Stimulated activated CD4-positive, alpha-beta T cell treated with anti-CD3 and anti-CD28 coated beads, Interleukin-15, amount 100 ng/mL, for 48 hours (primary cell): ENCODE measurements at regions not wholly inside any gene's neighbourhood (a gene's known extent, or its start where the extent isn't known, plus 50 kb on each side); places are given as distances from the start of the nearest gene placed in this dataset.
"Not testable (repeated sequence)": the region's sequence is repeated elsewhere in the genome, so short reads cannot be mapped to it uniquely, and the experiment has no call there.

ENCODE experiments used
- DNase-seq, 2 donors: peaks; one replicate each; pipeline ENCODE4 v3.0.0-alpha.2; 2020; ENCODE audit warnings: low read depth in 2 of 2

- DNase-seq: no peak
Observed at GRCh38 chr10:124183617-124184016, 90.2 kb upstream of the CHST15 start.

GRCh38 chr10:124182088-124182541 lies 88.7 kb upstream of the CHST15 start:
- no peak for DNase-seq

GRCh38 chr10:124181656-124182055 lies 88.3 kb upstream of the CHST15 start:
- no peak for DNase-seq

- DNase-seq: peak in 1 of 2 donors; percentile 4
Observed at GRCh38 chr10:124180947-124181549, 87.7 kb upstream of the CHST15 start.

GRCh38 chr10:124180044-124180745 lies 86.8 kb upstream of the CHST15 start:
- DNase-seq: no peak

GRCh38 chr10:124179308-124180043 lies 86.1 kb upstream of the CHST15 start:
- DNase-seq: no peak

GRCh38 chr10:124177180-124177518 lies 83.8 kb upstream of the CHST15 start:
- DNase-seq: no peak

GRCh38 chr10:124176349-124177179 lies 83.2 kb upstream of the CHST15 start:
- no peak for DNase-seq

- DNase-seq: no peak
Observed at GRCh38 chr10:124175701-124176348, 82.4 kb upstream of the CHST15 start.

GRCh38 chr10:124174673-124175645 lies 81.6 kb upstream of the CHST15 start:
- DNase-seq: no peak

- no peak for DNase-seq
Observed at GRCh38 chr10:124174071-124174566, 80.7 kb upstream of the CHST15 start.

GRCh38 chr10:124173298-124173900 lies 80.0 kb upstream of the CHST15 start:
- DNase-seq: no peak

- no peak for DNase-seq
Observed at GRCh38 chr10:124172181-124172916, 79.0 kb upstream of the CHST15 start.

GRCh38 chr10:124171561-124171960 lies 78.2 kb upstream of the CHST15 start:
- DNase-seq: no peak

- DNase-seq: no peak
Observed at GRCh38 chr10:124170631-124171030, 77.2 kb upstream of the CHST15 start.

GRCh38 chr10:124168991-124169802 lies 75.8 kb upstream of the CHST15 start:
- DNase-seq: no peak

- DNase-seq: no peak
Observed at GRCh38 chr10:124168581-124168980, 75.2 kb upstream of the CHST15 start.

- not testable (repeated sequence) for DNase-seq
Observed at GRCh38 chr10:124167925-124168324, 74.5 kb upstream of the CHST15 start.
